WTC11 (cell line): ENCODE measurements at regions not wholly inside any gene's neighbourhood (a gene's known extent, or its start where the extent isn't known, plus 50 kb on each side); places are given as distances from the start of the nearest gene placed in this dataset.

Source experiments
- ATAC-seq: fragments of 200-7000 bp; cut with Tn5 transposase; 2 replicates; pipeline ENCODE4 v1.10.0; 2021; ENCODE audit warnings: mild to moderate bottlenecking, moderate library complexity
- CTCF ChIA-PET: fragments of 300-600 bp; sonication (Branson Sonifier 250); formaldehyde crosslinking; loops from one replicate; lab custom pipeline; 2021; ENCODE audit warnings: antibody characterized with exemption; lab: Charles Lee
- POLR2A ChIA-PET: fragments of 350-600 bp; sonication (Branson Sonifier 250); formaldehyde crosslinking; loops from one replicate; lab custom pipeline; 2021; ENCODE audit warnings: antibody characterized with exemption; lab: Charles Lee
- DNase-seq: peaks from one replicate; pipeline ENCODE4 v3.0.0; 2021; ENCODE audit warnings: low spot score
- H3K27ac Mint-ChIP-seq: 2 replicates; pipeline ENCODE4 v1.8.0; 2021; ENCODE audit warnings: mixed read lengths
- H3K27me3 Mint-ChIP-seq: 2 replicates; pipeline ENCODE4 v1.8.0; 2021; ENCODE audit warnings: low read depth, mild to moderate bottlenecking, moderate library complexity, mixed read lengths
- H3K36me3 Mint-ChIP-seq: 2 replicates; pipeline ENCODE4 v1.8.0; 2021; ENCODE audit warnings: mixed read lengths
- H3K4me1 Mint-ChIP-seq: 2 replicates; pipeline ENCODE4 v1.8.0; 2022; ENCODE audit warnings: mixed read lengths
- H3K4me3 Mint-ChIP-seq: 2 replicates; pipeline ENCODE4 v1.8.0; 2021; ENCODE audit warnings: mild to moderate bottlenecking, moderate library complexity, mixed read lengths
- H3K9me3 Mint-ChIP-seq: 2 replicates; pipeline ENCODE4 v1.8.0; 2021; ENCODE audit warnings: mixed read lengths
- E2F5 ChIP-seq: sonication (generic); formaldehyde crosslinking; IDR thresholded peaks from 2 replicates; pipeline ENCODE4 v1.8.1; 2022; ENCODE audit warnings: mild to moderate bottlenecking, moderate library complexity, missing genetic modification reagents
- EMX1 ChIP-seq: fragments of 250-450 bp; sonication (Bioruptor Pico); IDR thresholded peaks from 2 replicates; pipeline ENCODE4 v1.8.0; 2021; ENCODE audit warnings: mild to moderate bottlenecking
- ETV6 ChIP-seq: sonication (generic); formaldehyde crosslinking; IDR thresholded peaks from 2 replicates; pipeline ENCODE4 v1.8.1; 2022; ENCODE audit warnings: mild to moderate bottlenecking, missing genetic modification reagents
- FOXK1 ChIP-seq: sonication (generic); formaldehyde crosslinking; IDR thresholded peaks from 2 replicates; pipeline ENCODE4 v1.8.0; 2022; ENCODE audit warnings: mild to moderate bottlenecking, moderate library complexity, missing genetic modification reagents
- FOXP1 ChIP-seq: sonication (generic); formaldehyde crosslinking; IDR thresholded peaks from 2 replicates; pipeline ENCODE4 v1.8.0; 2022; ENCODE audit warnings: missing genetic modification reagents, mild to moderate bottlenecking, moderate library complexity, borderline replicate concordance
- GRHL2 ChIP-seq: fragments of 250-450 bp; sonication (Bioruptor Pico); IDR thresholded peaks from 2 replicates; pipeline ENCODE4 v1.8.0; 2022; ENCODE audit warnings: mild to moderate bottlenecking, moderate library complexity; ENCODE audit not compliant: insufficient replicate concordance, severe bottlenecking
- MLX ChIP-seq: sonication (generic); formaldehyde crosslinking; IDR thresholded peaks from 2 replicates; pipeline ENCODE4 v1.8.1; 2023; ENCODE audit warnings: mild to moderate bottlenecking, missing genetic modification reagents, moderate library complexity
- NFATC4 ChIP-seq: fragments of 250-450 bp; sonication (Bioruptor Pico); IDR thresholded peaks from 2 replicates; pipeline ENCODE4 v1.9.0; 2021; ENCODE audit warnings: mild to moderate bottlenecking
- OVOL2 ChIP-seq: fragments of 250-450 bp; sonication (Bioruptor Pico); IDR thresholded peaks from 2 replicates; pipeline ENCODE4 v1.9.0; 2021; ENCODE audit warnings: mild to moderate bottlenecking, borderline replicate concordance
- PRDM15 ChIP-seq: sonication (generic); formaldehyde crosslinking; IDR thresholded peaks from 2 replicates; pipeline ENCODE4 v1.8.0; 2022; ENCODE audit warnings: missing genetic modification reagents
- PREB ChIP-seq: sonication (generic); formaldehyde crosslinking; IDR thresholded peaks from 2 replicates; pipeline ENCODE4 v1.8.1; 2022; ENCODE audit warnings: mild to moderate bottlenecking, missing genetic modification reagents, moderate library complexity, borderline replicate concordance
- SOX15 ChIP-seq: fragments of 250-450 bp; sonication (Bioruptor Pico); IDR thresholded peaks from 2 replicates; pipeline ENCODE4 v1.9.0; 2021; ENCODE audit warnings: mild to moderate bottlenecking
- SP1 ChIP-seq: sonication (generic); formaldehyde crosslinking; conservative IDR thresholded peaks from 2 replicates; pipeline ENCODE4 v1.8.1; 2022; ENCODE audit warnings: missing genetic modification reagents
- TCF7 ChIP-seq: sonication (generic); formaldehyde crosslinking; IDR thresholded peaks from 2 replicates; pipeline ENCODE4 v1.8.0; 2022; ENCODE audit warnings: mild to moderate bottlenecking, low read depth, missing genetic modification reagents, moderate library complexity
- TEAD4 ChIP-seq: sonication (generic); formaldehyde crosslinking; IDR thresholded peaks from 2 replicates; pipeline ENCODE4 v1.8.0; 2022; ENCODE audit warnings: mild to moderate bottlenecking, missing genetic modification reagents
- USF2 ChIP-seq: sonication (generic); formaldehyde crosslinking; IDR thresholded peaks from 2 replicates; pipeline ENCODE4 v1.8.1; 2023; ENCODE audit warnings: mild to moderate bottlenecking, missing genetic modification reagents, moderate library complexity
- ZBTB21 ChIP-seq: sonication (generic); formaldehyde crosslinking; IDR thresholded peaks from 2 replicates; pipeline ENCODE4 v1.8.1; 2023; ENCODE audit warnings: mild to moderate bottlenecking, missing genetic modification reagents, borderline replicate concordance
- ZNF138 ChIP-seq: sonication (generic); formaldehyde crosslinking; conservative IDR thresholded peaks from 2 replicates; pipeline ENCODE4 v1.8.1; 2022; ENCODE audit warnings: mild to moderate bottlenecking, moderate library complexity, missing genetic modification reagents
- ZNF232 ChIP-seq: sonication (generic); formaldehyde crosslinking; IDR thresholded peaks from 2 replicates; pipeline ENCODE4 v1.8.0; 2022; ENCODE audit warnings: mild to moderate bottlenecking, missing genetic modification reagents
- ZNF423 ChIP-seq: fragments of 250-450 bp; sonication (Bioruptor Pico); IDR thresholded peaks from 2 replicates; pipeline ENCODE4 v2.1.2; 2022; ENCODE audit warnings: mild to moderate bottlenecking, moderate library complexity
- ZNF512 ChIP-seq: sonication (generic); formaldehyde crosslinking; IDR thresholded peaks from 2 replicates; pipeline ENCODE4 v1.8.1; 2022; ENCODE audit warnings: missing genetic modification reagents, borderline replicate concordance

- Mint-ChIP-seq H3K27ac (no peak overlapping the region), H3K4me3 (no peak overlapping the region), H3K36me3 (no peaks in the 10 kb centered on the region), H3K27me3 (peaks cover 4% of the 10 kb centered on the region; the same call in 1 of the 2 replicates), H3K9me3 (no peaks in the 10 kb centered on the region)
- CTCF ChIA-PET: interaction anchor here (1.2 kb wide), 1 partner anchor 17 kb away, joined by 5 read pairs; no protein-coding TSS in a partner anchor
- DNase-seq: no peak
- POLR2A ChIA-PET: no interaction called here
- ATAC-seq: no peak
- no peak for TF ChIP-seq ZBTB21 (CRISPR knock-in tag)
- TF ChIP-seq, all 79 proteins: peak for 0
- no peaks in the 10 kb centered on the region for H3K4me1 Mint-ChIP-seq
Observed at GRCh38 chr5:174436750-174437149, 287.6 kb upstream of the MSX2 start.

- ChIA-PET POLR2A (no interaction called here), CTCF (interaction anchor here (0.8 to 1.5 kb wide), 2 partner anchors 20 to 25 kb away, joined by 3 to 6 read pairs; no protein-coding TSS in a partner anchor)
- Mint-ChIP-seq H3K27me3 (peaks cover 3% of the 10 kb centered on the region), H3K4me3 (no peak overlapping the region), H3K9me3 (peaks cover 29% of the 10 kb centered on the region), H3K36me3 (peaks cover 8% of the 10 kb centered on the region), H3K27ac (no peak overlapping the region), H3K4me1 (no peaks in the 10 kb centered on the region)
- no peak for ATAC-seq
- DNase-seq: no peak
- TF ChIP-seq TEAD4 (CRISPR knock-in tag): no peak
- TF ChIP-seq ETV6: no peak
- TF ChIP-seq USF2 (CRISPR knock-in tag): no peak
- no peak for TF ChIP-seq EMX1 (CRISPR knock-in tag)
- TF ChIP-seq PRDM15 (CRISPR knock-in tag): no peak
Observed at GRCh38 chr5:174444479-174445188, 279.7 kb upstream of the MSX2 start.

- POLR2A ChIA-PET: no interaction called here
- DNase-seq (no peak), ATAC-seq (no peak)
- H3K27ac Mint-ChIP-seq: no peak overlapping the region
- no peaks in the 10 kb centered on the region for H3K4me1 Mint-ChIP-seq
- peaks cover 8% of the 10 kb centered on the region for H3K36me3 Mint-ChIP-seq
- CTCF ChIA-PET: no interaction called here
- H3K9me3 Mint-ChIP-seq: peaks cover 39% of the 10 kb centered on the region
- TF ChIP-seq ZNF232 (CRISPR knock-in tag) (no peak), FOXP1 (CRISPR knock-in tag) (no peak)
- no peak overlapping the region for H3K4me3 Mint-ChIP-seq
- peaks cover 3% of the 10 kb centered on the region for H3K27me3 Mint-ChIP-seq
Observed at GRCh38 chr5:174446446-174446845, 277.9 kb upstream of the MSX2 start.

GRCh38 chr5:174446988-174447387 lies 277.4 kb upstream of the MSX2 start:
- ChIA-PET CTCF (no interaction called here), POLR2A (no interaction called here)
- DNase-seq (no peak), ATAC-seq (no peak)
- H3K4me3 Mint-ChIP-seq: no peak overlapping the region
- no peaks in the 10 kb centered on the region for H3K4me1 Mint-ChIP-seq
- H3K9me3 Mint-ChIP-seq: peaks cover 39% of the 10 kb centered on the region
- peaks cover 3% of the 10 kb centered on the region for H3K27me3 Mint-ChIP-seq
- H3K36me3 Mint-ChIP-seq: peaks cover 8% of the 10 kb centered on the region
- no peak overlapping the region for H3K27ac Mint-ChIP-seq
- no peak for TF ChIP-seq SOX15 (CRISPR knock-in tag)
- no peak for TF ChIP-seq SP1 (CRISPR knock-in tag)
- no peak for TF ChIP-seq FOXK1 (CRISPR knock-in tag)
- TF ChIP-seq PREB: no peak
- TF ChIP-seq GRHL2: no peak
- no peak for TF ChIP-seq NFATC4 (CRISPR knock-in tag)
- no peak for TF ChIP-seq MLX (CRISPR knock-in tag)
- TF ChIP-seq ZNF138 (CRISPR knock-in tag): no peak
- TF ChIP-seq E2F5 (CRISPR knock-in tag): no peak
- no peak for TF ChIP-seq TCF7
- no peak for TF ChIP-seq ZNF512
- TF ChIP-seq ZNF423 (CRISPR knock-in tag): no peak
- no peak for TF ChIP-seq OVOL2 (CRISPR knock-in tag)
